Kidney (tissue), 13 donors: ENCODE measurements at regions not wholly inside any gene's neighbourhood (a gene's known extent, or its start where the extent isn't known, plus 50 kb on each side); places are given as distances from the start of the nearest gene placed in this dataset.

ENCODE experiments used
- DNase-seq, 5 donors: peaks; one replicate each; pipeline ENCODE4 v3.0.0-alpha.2; 2013 to 2020
- FAIRE-seq: peaks from 2 replicates; lab custom pipeline; 2012; peaks lifted over from hg19 to GRCh38; lab: Jason Lieb, UNC
- H3K27ac ChIP-seq, 2 donors: one replicate each; pipeline ENCODE4 v1.7.0; 2013; ENCODE audit warnings: low read depth in 2 of 2, low read length in 2 of 2, inconsistent platforms in 1 of 2
- H3K27me3 ChIP-seq: one replicate; pipeline ENCODE4 v1.7.1; 2013; ENCODE audit warnings: low read length, inconsistent platforms; ENCODE audit not compliant: control insufficient read depth, insufficient read depth
- H3K36me3 ChIP-seq, 3 donors: one replicate each; pipeline versions ENCODE4 v1.7.0 to v1.7.1; 2013; ENCODE audit warnings: low read length in 3 of 3, control low read depth in 1 of 3, inconsistent platforms in 1 of 3; ENCODE audit not compliant: insufficient read depth in 3 of 3, control insufficient read depth in 2 of 3
- H3K4me1 ChIP-seq, 3 donors: one replicate each; pipeline versions ENCODE4 v1.7.0 to v1.7.1; 2013; ENCODE audit warnings: low read length in 3 of 3, inconsistent platforms in 1 of 3, low read depth in 1 of 3; ENCODE audit not compliant: control insufficient read depth in 2 of 3, insufficient read depth in 2 of 3
- H3K4me3 ChIP-seq, 3 donors: one replicate each; pipeline versions ENCODE4 v1.7.0 to v1.8.1; 2013; ENCODE audit warnings: low read length in 3 of 3, control low read depth in 1 of 3, inconsistent platforms in 1 of 3
- H3K9ac ChIP-seq, 3 donors: one replicate each; pipeline versions ENCODE4 v1.7.0 to v1.7.1; 2013; ENCODE audit warnings: low read length in 3 of 3, control low read depth in 1 of 3, inconsistent platforms in 1 of 3
- H3K9me3 ChIP-seq, 3 donors: one replicate each; pipeline versions ENCODE4 v1.7.0 to v1.7.1; 2013; ENCODE audit warnings: low read length in 3 of 3, control low read depth in 1 of 3, inconsistent platforms in 1 of 3; ENCODE audit not compliant: control insufficient read depth in 2 of 3, insufficient read depth in 1 of 3
- CTCF ChIP-seq: IDR thresholded peaks from 3 replicates; pipeline ENCODE4 v1.5.1; 2012; ENCODE audit warnings: mild to moderate bottlenecking, moderate library complexity, borderline replicate concordance; ENCODE audit not compliant: insufficient read depth; ENCODE audit errors: extremely low read depth
- intact Hi-C: fragments of 100-400 bp; cut with DNase I; formaldehyde crosslinking; loops from one replicate; pipeline ENCODE4 v1.11.1; 2022
- donor health status: control.
- donor health status: control.
- donor health status: control.
- donor health status: control.
- donor health status: control.
- donor health status: DM: yes; HTN: yes; CAD: no.
- donor health status: Normal renal cell carcinoma (clear cell type).

GRCh38 chr9:3074247-3074646 is 230.4 kb upstream of the PUM3 start:
- Histone ChIP-seq H3K27ac (no peak overlapping the region), H3K36me3 (no peaks in the 10 kb centered on the region), H3K9me3 (no peaks in the 10 kb centered on the region), H3K9ac (no peak overlapping the region), H3K27me3 (no peaks in the 10 kb centered on the region), H3K4me3 (no peak overlapping the region), H3K4me1 (no peaks in the 10 kb centered on the region)
- FAIRE-seq (no peak), DNase-seq (no peak)
- no peak for TF ChIP-seq CTCF
- intact Hi-C loops = no loop called here

- no peak overlapping the region for H3K27ac ChIP-seq
- H3K4me3 ChIP-seq = no peak overlapping the region
- no peak for TF ChIP-seq CTCF
- DNase-seq = no peak
- peaks cover 0 to 3% (median 0%) of the 10 kb centered on the region in 3 donors for H3K4me1 ChIP-seq
- H3K36me3 ChIP-seq = no peaks in the 10 kb centered on the region
- intact Hi-C loops = no loop called here
- FAIRE-seq = no peak
- H3K9ac ChIP-seq = no peak overlapping the region
- H3K27me3 ChIP-seq = no peaks in the 10 kb centered on the region
- no peaks in the 10 kb centered on the region for H3K9me3 ChIP-seq
Measured at GRCh38 chr9:3066591-3066990, 222.7 kb upstream of the PUM3 start.

GRCh38 chr9:3059781-3060468 is 216.0 kb upstream of the PUM3 start:
- FAIRE-seq = no peak
- Histone ChIP-seq H3K36me3 (no peaks in the 10 kb centered on the region), H3K9ac (no peak overlapping the region), H3K4me1 (no peaks in the 10 kb centered on the region), H3K9me3 (no peaks in the 10 kb centered on the region), H3K4me3 (no peak overlapping the region), H3K27ac (no peak overlapping the region), H3K27me3 (no peaks in the 10 kb centered on the region)
- no peak for TF ChIP-seq CTCF
- intact Hi-C loops = no loop called here
- no peak for DNase-seq

GRCh38 chr9:3058409-3058808 is 214.5 kb upstream of the PUM3 start:
- Histone ChIP-seq H3K27me3 (no peaks in the 10 kb centered on the region), H3K36me3 (no peaks in the 10 kb centered on the region), H3K4me1 (no peaks in the 10 kb centered on the region), H3K9ac (no peak overlapping the region), H3K4me3 (no peak overlapping the region), H3K27ac (no peak overlapping the region), H3K9me3 (no peaks in the 10 kb centered on the region)
- intact Hi-C loops = no loop called here
- no peak for TF ChIP-seq CTCF
- FAIRE-seq = no peak
- no peak for DNase-seq
